Smooth muscle cell (in vitro differentiated cells): ENCODE measurements at regions not wholly inside any gene's neighbourhood (a gene's known extent, or its start where the extent isn't known, plus 50 kb on each side); places are given as distances from the start of the nearest gene placed in this dataset.

Experiments used
- DNase-seq: peaks from one replicate; lab custom pipeline; 2025; ENCODE audit not compliant: unreplicated experiment; lab: John Stamatoyannopoulos, UW
- H2AFZ ChIP-seq: fragments of 200-600 bp; sonication (generic); 2 replicates; pipeline ENCODE4 v1.6.0; 2016; ENCODE audit warnings: antibody characterized with exemption, low read depth, mild to moderate bottlenecking
- H3F3A ChIP-seq: fragments of 200-600 bp; sonication (generic); 2 replicates; pipeline ENCODE4 v1.6.0; 2017; ENCODE audit warnings: antibody characterized with exemption, low read depth
- H3K27ac ChIP-seq: fragments of 200-600 bp; sonication (generic); 2 replicates; pipeline ENCODE4 v1.5.1; 2016; ENCODE audit warnings: low read depth, mild to moderate bottlenecking
- H3K27me3 ChIP-seq: fragments of 200-600 bp; sonication (generic); 2 replicates; pipeline ENCODE4 v1.6.1; 2016; ENCODE audit warnings: low read depth, mild to moderate bottlenecking
- H3K36me3 ChIP-seq: fragments of 200-600 bp; sonication (generic); 2 replicates; pipeline ENCODE4 v1.5.1; 2016; ENCODE audit warnings: low read depth
- H3K4me1 ChIP-seq: fragments of 200-600 bp; sonication (generic); 2 replicates; pipeline ENCODE4 v1.5.1; 2016; ENCODE audit warnings: low read depth
- H3K4me2 ChIP-seq: fragments of 200-600 bp; sonication (generic); 2 replicates; pipeline ENCODE4 v1.6.0; 2016; ENCODE audit warnings: mild to moderate bottlenecking
- H3K4me3 ChIP-seq: fragments of 200-600 bp; sonication (generic); 2 replicates; pipeline ENCODE4 v1.5.1; 2016; ENCODE audit warnings: mild to moderate bottlenecking
- H3K79me2 ChIP-seq: fragments of 200-600 bp; sonication (generic); 2 replicates; pipeline ENCODE4 v1.6.0; 2016; ENCODE audit warnings: low read depth, mild to moderate bottlenecking
- H3K9ac ChIP-seq: fragments of 200-600 bp; sonication (generic); 2 replicates; pipeline ENCODE4 v1.6.0; 2016; ENCODE audit warnings: low read depth
- H3K9me3 ChIP-seq: fragments of 200-600 bp; sonication (generic); replicated peaks from 2 replicates; pipeline ENCODE4 v1.5.1; 2016; ENCODE audit warnings: low read depth
- H4K20me1 ChIP-seq: fragments of 200-600 bp; sonication (generic); 2 replicates; pipeline ENCODE4 v1.6.0; 2016; ENCODE audit warnings: low read depth
- CTCF ChIP-seq: fragments of 200-600 bp; sonication (generic); IDR thresholded peaks from 2 replicates; pipeline ENCODE4 v1.5.1; 2017; ENCODE audit warnings: borderline replicate concordance, mild to moderate bottlenecking, antibody characterized with exemption; ENCODE audit not compliant: insufficient read depth, poor library complexity, severe bottlenecking
- WGBS: methylation state at CpG from one replicate; pipeline ENCODE4 v1.1.7; 2016; ENCODE audit warnings: low lambda C conversion rate; 5-methylcytosine and 5-hydroxymethylcytosine counted together

GRCh38 chr11:119853581-119854360 is 124.8 kb upstream of the NECTIN1 start:
- 92% methylated on average over 15 of the region's 15 CpGs for WGBS
- no peak overlapping the region for H3K4me3 ChIP-seq
- no peak for TF ChIP-seq CTCF
- no peak for DNase-seq
- H4K20me1 ChIP-seq, result no peaks in the 10 kb centered on the region
- H3K36me3 ChIP-seq, result no peaks in the 10 kb centered on the region
- no peak overlapping the region for H3K4me2 ChIP-seq
- H3K4me1 ChIP-seq, result no peaks in the 10 kb centered on the region
- no peak overlapping the region for H3K9ac ChIP-seq
- no peak overlapping the region for H2AFZ ChIP-seq
- no peaks in the 10 kb centered on the region for H3K79me2 ChIP-seq
- H3F3A ChIP-seq, result no peaks in the 10 kb centered on the region
- peaks cover 9% of the 10 kb centered on the region for H3K27me3 ChIP-seq
- H3K27ac ChIP-seq, result no peak overlapping the region
- no peaks in the 10 kb centered on the region for H3K9me3 ChIP-seq

- no peak overlapping the region for H3K4me3 ChIP-seq
- H3K27me3 ChIP-seq, result peaks cover 6% of the 10 kb centered on the region
- no peaks in the 10 kb centered on the region for H3K79me2 ChIP-seq
- no peaks in the 10 kb centered on the region for H3K4me1 ChIP-seq
- WGBS, result 58% methylated on average over 2 of the region's 2 CpGs
- H3K4me2 ChIP-seq, result no peak overlapping the region
- H3K27ac ChIP-seq, result no peak overlapping the region
- DNase-seq, result no peak
- H3K9me3 ChIP-seq, result no peaks in the 10 kb centered on the region
- no peak overlapping the region for H2AFZ ChIP-seq
- no peak overlapping the region for H3K9ac ChIP-seq
- no peaks in the 10 kb centered on the region for H3K36me3 ChIP-seq
- H4K20me1 ChIP-seq, result no peaks in the 10 kb centered on the region
- H3F3A ChIP-seq, result no peaks in the 10 kb centered on the region
- no peak for TF ChIP-seq CTCF
Observed at GRCh38 chr11:119852741-119853140, 123.7 kb upstream of the NECTIN1 start.

- no peak overlapping the region for H2AFZ ChIP-seq
- no peak for TF ChIP-seq CTCF
Observed at GRCh38 chr11:119850822-119851409, 121.9 kb upstream of the NECTIN1 start.

More at GRCh38 chr11:119850822-119851409, 121.9 kb upstream of the NECTIN1 start:
- no peaks in the 10 kb centered on the region for H3K36me3 ChIP-seq
- 93% methylated on average over 5 of the region's 5 CpGs for WGBS
- no peaks in the 10 kb centered on the region for H4K20me1 ChIP-seq
- no peaks in the 10 kb centered on the region for H3F3A ChIP-seq
- peaks cover 6% of the 10 kb centered on the region for H3K27me3 ChIP-seq
- H3K9ac ChIP-seq, result no peak overlapping the region
- no peak for DNase-seq
- no peak overlapping the region for H3K4me3 ChIP-seq
- no peak overlapping the region for H3K4me2 ChIP-seq
- no peaks in the 10 kb centered on the region for H3K79me2 ChIP-seq
- H3K9me3 ChIP-seq, result no peaks in the 10 kb centered on the region
- no peaks in the 10 kb centered on the region for H3K4me1 ChIP-seq
- H3K27ac ChIP-seq, result no peak overlapping the region
